Liver (tissue), 8 donors: ENCODE measurements at regions not wholly inside any gene's neighbourhood (a gene's known extent, or its start where the extent isn't known, plus 50 kb on each side); places are given as distances from the start of the nearest gene placed in this dataset.

ENCODE experiments used
- DNase-seq: peaks from one replicate; pipeline ENCODE4 v3.0.0-alpha.2; 2017; ENCODE audit warnings: low spot score
- H3K27ac ChIP-seq, 2 donors: one replicate each; pipeline ENCODE4 v1.7.0; 2013; ENCODE audit warnings: inconsistent platforms in 2 of 2, low read length in 2 of 2, control low read depth in 1 of 2, low read depth in 1 of 2, mild to moderate bottlenecking in 1 of 2
- H3K27me3 ChIP-seq, 4 donors: one replicate each; pipeline versions ENCODE4 v1.6.1 to v1.7.0; 2013; ENCODE audit warnings: low read length in 3 of 4, inconsistent platforms in 1 of 4, mild to moderate bottlenecking in 1 of 4, moderate library complexity in 1 of 4; ENCODE audit not compliant: control insufficient read depth in 4 of 4, insufficient read depth in 4 of 4
- H3K36me3 ChIP-seq, 4 donors: one replicate each; pipeline versions ENCODE4 v1.6.1 to v1.7.0; 2013; ENCODE audit warnings: low read length in 3 of 4, mild to moderate bottlenecking in 3 of 4, low read depth in 1 of 4, moderate library complexity in 1 of 4; ENCODE audit not compliant: control insufficient read depth in 4 of 4, insufficient read depth in 3 of 4
- H3K4me1 ChIP-seq, 4 donors: one replicate each; pipeline versions ENCODE4 v1.6.1 to v1.7.0; 2013; ENCODE audit warnings: low read length in 3 of 4, mild to moderate bottlenecking in 3 of 4, moderate library complexity in 1 of 4; ENCODE audit not compliant: control insufficient read depth in 4 of 4, insufficient read depth in 4 of 4
- H3K4me3 ChIP-seq, 3 donors: one replicate each; pipeline versions ENCODE4 v1.6.1 to v1.7.0; 2013; ENCODE audit warnings: low read length in 3 of 3, control low read depth in 1 of 3, low read depth in 1 of 3, mild to moderate bottlenecking in 1 of 3
- H3K9ac ChIP-seq, 2 donors: one replicate each; pipeline ENCODE4 v1.7.0; 2013; ENCODE audit warnings: low read length in 2 of 2, mild to moderate bottlenecking in 2 of 2, moderate library complexity in 2 of 2, control low read depth in 1 of 2, low read depth in 1 of 2
- H3K9me3 ChIP-seq, 4 donors: one replicate each; pipeline versions ENCODE4 v1.6.1 to v1.7.0; 2013; ENCODE audit warnings: low read length in 3 of 4; ENCODE audit not compliant: control insufficient read depth in 4 of 4
- ATF3 ChIP-seq: IDR thresholded peaks from 2 replicates; pipeline ENCODE4 v1.6.1; 2016; ENCODE audit warnings: antibody characterized with exemption
- CTCF ChIP-seq: fragments of 150-350 bp; IDR thresholded peaks from 2 replicates; pipeline ENCODE4 v1.5.1; 2017; ENCODE audit warnings: improper control_type of control experiment, low read depth, low read length; ENCODE audit not compliant: missing input control
- EGR1 ChIP-seq, 2 donors: IDR thresholded peaks; 2 replicates each; pipeline ENCODE4 v1.6.1; 2016 to 2018; ENCODE audit warnings: antibody characterized with exemption in 2 of 2, low read depth in 2 of 2
- FOXA1 ChIP-seq: IDR thresholded peaks from 2 replicates; pipeline ENCODE4 v1.6.1; 2016; ENCODE audit warnings: antibody characterized with exemption
- FOXA2 ChIP-seq: IDR thresholded peaks from 2 replicates; pipeline ENCODE4 v1.6.1; 2016; ENCODE audit warnings: antibody characterized with exemption
- GABPA ChIP-seq, 2 donors: IDR thresholded peaks in 1 of 2; conservative IDR thresholded peaks in 1 of 2; 2 replicates each; pipeline ENCODE4 v1.6.1; 2016; ENCODE audit warnings: antibody characterized with exemption in 2 of 2, mild to moderate bottlenecking in 1 of 2, moderate library complexity in 1 of 2
- HNF4A ChIP-seq, 2 donors: conservative IDR thresholded peaks; 2 replicates each; pipeline ENCODE4 v1.6.1; 2016; ENCODE audit warnings: antibody characterized with exemption in 2 of 2, mild to moderate bottlenecking in 2 of 2
- HNF4G ChIP-seq: IDR thresholded peaks from 2 replicates; pipeline ENCODE4 v1.6.1; 2016; ENCODE audit warnings: antibody characterized with exemption
- JUND ChIP-seq, 2 donors: IDR thresholded peaks; 2 replicates each; pipeline ENCODE4 v1.6.1; 2016; ENCODE audit warnings: antibody characterized with exemption in 2 of 2
- NR2F2 ChIP-seq: IDR thresholded peaks from 2 replicates; pipeline ENCODE4 v1.6.1; 2016; ENCODE audit warnings: antibody characterized with exemption
- RAD21 ChIP-seq, 2 donors: IDR thresholded peaks; 2 replicates each; pipeline ENCODE4 v1.6.1; 2016; ENCODE audit warnings: antibody characterized with exemption in 2 of 2, mild to moderate bottlenecking in 2 of 2
- REST ChIP-seq: IDR thresholded peaks from 2 replicates; pipeline ENCODE4 v1.6.1; 2016; ENCODE audit warnings: antibody characterized with exemption, mild to moderate bottlenecking
- RXRA ChIP-seq, 2 donors: IDR thresholded peaks; 2 replicates each; pipeline ENCODE4 v1.6.1; 2017 to 2018; ENCODE audit warnings: antibody characterized with exemption in 2 of 2, mild to moderate bottlenecking in 1 of 2
- SP1 ChIP-seq: IDR thresholded peaks from 2 replicates; pipeline ENCODE4 v1.6.1; 2018; ENCODE audit warnings: antibody characterized with exemption, mild to moderate bottlenecking
- TAF1 ChIP-seq: conservative IDR thresholded peaks from 2 replicates; pipeline ENCODE4 v1.6.1; 2016; ENCODE audit warnings: antibody characterized with exemption, mild to moderate bottlenecking
- YY1 ChIP-seq: IDR thresholded peaks from 2 replicates; pipeline ENCODE4 v1.6.1; 2016; ENCODE audit warnings: antibody characterized with exemption, mild to moderate bottlenecking
- ZBTB33 ChIP-seq: IDR thresholded peaks from 2 replicates; pipeline ENCODE4 v1.6.1; 2016; ENCODE audit warnings: antibody characterized with exemption
- WGBS: extraction: QIAGEN DNeasy Blood & Tissue Kit; methylation state at CpG from one replicate; pipeline ENCODE4 v1.1.7; 2013; 5-methylcytosine and 5-hydroxymethylcytosine counted together
- TF ChIP-seq, protein P1 (sequence below): IDR thresholded peaks from 2 replicates; pipeline ENCODE4 v1.6.1; 2016; ENCODE audit warnings: antibody characterized with exemption
- donor health status: healthy.
- donor health status: healthy.
- donor health status: healthy.
- donor health status: healthy.
- donor health status: healthy.

- TF ChIP-seq TAF1 (no peak), ATF3 (no peak), FOXA2 (no peak)
Observed at GRCh38 chr12:124194264-124194892, 100.5 kb upstream of the RFLNA start (continued).

GRCh38 chr12:124194893-124195566 is 99.9 kb upstream of the RFLNA start:
- H3K27me3 ChIP-seq, result no peaks in the 10 kb centered on the region
- peaks cover 0 to 5% (median 2%) of the 10 kb centered on the region in 4 donors for H3K9me3 ChIP-seq
- no peak for DNase-seq
- TF ChIP-seq FOXA1 (no peak), ZBTB33 (no peak), HNF4G (no peak), ATF3 (no peak), NR2F2 (no peak), YY1 (no peak), FOXA2 (no peak), EGR1 (IDR thresholded peaks at IDR 0.05; ENCODE audit: low read depth in 2 of 2) (no peak), GABPA (IDR thresholded peaks at IDR 0.05 in 1 of 2, conservative IDR thresholded peaks at IDR 0.05 in 1 of 2) (no peak), SP1 (no peak), JUND (IDR thresholded peaks at IDR 0.05) (no peak), HNF4A (conservative IDR thresholded peaks at IDR 0.05) (no peak), RAD21 (IDR thresholded peaks at IDR 0.05) (no peak), RXRA (IDR thresholded peaks at IDR 0.05) (no peak), TAF1 (no peak), REST (no peak), CTCF (no peak)
- TF ChIP-seq, protein P1, sequence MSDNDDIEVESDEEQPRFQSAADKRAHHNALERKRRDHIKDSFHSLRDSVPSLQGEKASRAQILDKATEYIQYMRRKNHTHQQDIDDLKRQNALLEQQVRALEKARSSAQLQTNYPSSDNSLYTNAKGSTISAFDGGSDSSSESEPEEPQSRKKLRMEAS, result no peak
- no peak overlapping the region for H3K27ac ChIP-seq
- no peak overlapping the region for H3K9ac ChIP-seq
- WGBS, result 83% methylated on average over 18 of the region's 18 CpGs
- H3K4me1 ChIP-seq, result no peaks in the 10 kb centered on the region
- no peaks in the 10 kb centered on the region for H3K36me3 ChIP-seq
- H3K4me3 ChIP-seq, result no peak overlapping the region
